ENCODE measurements at regions not wholly inside any gene's neighbourhood (a gene's known extent, or its start where the extent isn't known, plus 50 kb on each side); places are given as distances from the start of the nearest gene placed in this dataset.

DNA sequence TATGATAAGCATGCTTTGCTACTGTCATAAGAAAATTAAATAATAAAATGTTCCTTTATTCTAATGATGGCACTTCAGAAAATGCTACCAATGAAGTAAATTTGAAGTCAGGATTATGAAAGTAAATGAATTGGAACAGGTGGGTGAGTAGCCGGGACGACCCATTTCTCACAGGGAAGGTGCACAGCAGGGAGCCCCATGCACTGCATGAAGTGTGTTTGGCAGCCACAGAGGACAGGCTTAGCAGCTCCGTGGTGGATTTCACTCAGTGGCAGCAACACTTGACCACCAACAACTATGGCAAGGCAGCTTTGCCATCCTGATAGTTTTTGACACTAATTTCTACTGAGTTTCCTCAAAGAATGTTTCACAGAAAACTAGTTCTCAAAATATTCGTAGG is 146.3 kb downstream of the ATL2 start:
- Histone ChIP-seq H3K27me3 (no peaks in the 10 kb centered on the region), H3K9me3 (ENCODE audit: low read depth) (no peaks in the 10 kb centered on the region), H3K4me3 (no peak overlapping the region), H3K4me1 (ENCODE audit: low read depth) (no peaks in the 10 kb centered on the region), H3K27ac (no peak overlapping the region), H3K36me3 (no peaks in the 10 kb centered on the region)
- TF ChIP-seq, protein P1, sequence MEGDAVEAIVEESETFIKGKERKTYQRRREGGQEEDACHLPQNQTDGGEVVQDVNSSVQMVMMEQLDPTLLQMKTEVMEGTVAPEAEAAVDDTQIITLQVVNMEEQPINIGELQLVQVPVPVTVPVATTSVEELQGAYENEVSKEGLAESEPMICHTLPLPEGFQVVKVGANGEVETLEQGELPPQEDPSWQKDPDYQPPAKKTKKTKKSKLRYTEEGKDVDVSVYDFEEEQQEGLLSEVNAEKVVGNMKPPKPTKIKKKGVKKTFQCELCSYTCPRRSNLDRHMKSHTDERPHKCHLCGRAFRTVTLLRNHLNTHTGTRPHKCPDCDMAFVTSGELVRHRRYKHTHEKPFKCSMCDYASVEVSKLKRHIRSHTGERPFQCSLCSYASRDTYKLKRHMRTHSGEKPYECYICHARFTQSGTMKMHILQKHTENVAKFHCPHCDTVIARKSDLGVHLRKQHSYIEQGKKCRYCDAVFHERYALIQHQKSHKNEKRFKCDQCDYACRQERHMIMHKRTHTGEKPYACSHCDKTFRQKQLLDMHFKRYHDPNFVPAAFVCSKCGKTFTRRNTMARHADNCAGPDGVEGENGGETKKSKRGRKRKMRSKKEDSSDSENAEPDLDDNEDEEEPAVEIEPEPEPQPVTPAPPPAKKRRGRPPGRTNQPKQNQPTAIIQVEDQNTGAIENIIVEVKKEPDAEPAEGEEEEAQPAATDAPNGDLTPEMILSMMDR (IDR thresholded peaks at IDR 0.05; ENCODE audit: low read depth, low read length), result no peak
- no peak for DNase-seq (ENCODE audit: low read depth in 1 of 2, low spot score in 1 of 2)

DNA sequence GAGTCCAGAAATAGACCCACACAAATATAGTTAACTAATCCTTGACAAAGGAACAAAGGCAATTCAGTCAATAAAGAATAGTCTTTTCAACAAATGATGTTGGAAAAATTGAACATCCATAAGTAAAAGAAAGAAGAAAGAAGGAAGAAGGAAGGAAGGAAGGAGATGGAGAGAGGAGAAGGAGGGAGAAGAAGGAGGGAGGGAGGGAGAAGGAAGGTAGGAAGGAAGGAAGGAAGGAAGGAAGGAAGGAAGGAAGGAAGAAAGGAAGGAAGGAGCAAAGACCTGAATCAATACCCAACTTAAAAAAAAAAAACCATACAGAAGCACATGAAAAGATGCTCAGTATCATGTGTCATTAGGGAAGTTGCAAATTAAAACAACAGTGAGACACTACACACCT is 148.3 kb downstream of the ATL2 start:
- no peaks in the 10 kb centered on the region for H3K4me1 ChIP-seq (ENCODE audit: low read depth)
- no peaks in the 10 kb centered on the region for H3K9me3 ChIP-seq (ENCODE audit: low read depth)
- no peaks in the 10 kb centered on the region for H3K27me3 ChIP-seq
- TF ChIP-seq, protein P1 (IDR thresholded peaks at IDR 0.05; ENCODE audit: low read depth, low read length), result no peak
- H3K27ac ChIP-seq, result no peak overlapping the region
- H3K4me3 ChIP-seq, result no peak overlapping the region
- DNase-seq (ENCODE audit: low read depth in 1 of 2, low spot score in 1 of 2), result no peak
- no peaks in the 10 kb centered on the region for H3K36me3 ChIP-seq

DNA sequence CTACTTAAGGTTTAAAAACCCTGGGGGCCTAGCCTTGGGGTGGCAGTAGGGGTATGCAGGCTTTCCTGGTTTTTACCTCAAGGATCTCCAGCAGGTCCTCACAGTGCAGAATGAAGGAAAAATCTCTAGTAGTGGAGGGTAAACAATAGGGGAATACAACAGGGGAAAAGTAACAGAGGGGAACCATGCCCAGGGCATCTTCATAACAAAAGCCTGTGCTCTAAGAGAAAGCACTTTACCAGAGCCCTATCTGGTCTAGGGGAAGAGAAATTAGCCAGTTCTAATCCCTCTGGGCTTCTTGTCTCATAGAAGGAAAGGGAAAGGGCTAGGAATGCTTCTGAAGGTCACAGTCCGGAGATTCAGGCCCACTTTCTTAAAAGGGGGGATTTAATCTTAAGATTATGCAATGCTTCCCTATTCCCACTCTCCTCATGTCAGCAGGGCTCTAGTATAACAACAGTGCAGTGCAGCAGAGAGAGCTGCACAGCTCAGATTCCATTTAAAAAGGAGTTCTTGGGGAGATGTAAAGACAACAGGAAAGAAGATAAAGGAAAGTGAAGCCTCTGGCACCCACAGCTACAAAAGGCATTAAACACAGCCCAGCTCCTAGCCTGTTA is 149.0 kb upstream of the CYP1B1 start:
- no peaks in the 10 kb centered on the region for H3K36me3 ChIP-seq
- DNase-seq (ENCODE audit: low read depth in 1 of 2, low spot score in 1 of 2), result peak in 1 of 2 donors; percentile 34
- no peaks in the 10 kb centered on the region for H3K9me3 ChIP-seq (ENCODE audit: low read depth)
- H3K27me3 ChIP-seq, result no peaks in the 10 kb centered on the region
- TF ChIP-seq, protein P1 (IDR thresholded peaks at IDR 0.05; ENCODE audit: low read depth, low read length), result no peak
- no peaks in the 10 kb centered on the region for H3K4me1 ChIP-seq (ENCODE audit: low read depth)
- H3K27ac ChIP-seq, result no peak overlapping the region
- no peak overlapping the region for H3K4me3 ChIP-seq

DNA sequence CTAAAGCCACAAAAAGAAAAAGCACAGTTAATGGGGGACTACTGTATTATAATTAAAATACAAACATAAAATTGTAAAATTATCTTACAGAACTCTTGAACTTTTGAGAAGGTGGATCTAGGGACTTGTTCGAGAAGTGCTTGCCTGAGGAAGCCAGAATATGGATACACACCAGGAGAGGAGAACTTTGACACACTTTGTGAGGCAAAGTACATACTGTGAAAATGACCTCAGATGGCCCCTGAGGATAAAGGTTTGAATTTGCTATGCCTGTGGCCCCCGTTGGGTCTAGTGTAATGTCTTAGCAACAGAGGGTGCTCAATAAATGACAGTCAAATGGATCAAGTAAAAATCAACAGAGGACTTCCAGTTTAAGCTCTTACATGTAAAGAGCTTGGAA is 148.2 kb upstream of the CYP1B1 start:
- TF ChIP-seq, protein P1 (IDR thresholded peaks at IDR 0.05; ENCODE audit: low read depth, low read length), result no peak
- Histone ChIP-seq H3K36me3 (no peaks in the 10 kb centered on the region), H3K4me3 (no peak overlapping the region), H3K27me3 (no peaks in the 10 kb centered on the region), H3K9me3 (ENCODE audit: low read depth) (no peaks in the 10 kb centered on the region), H3K4me1 (ENCODE audit: low read depth) (no peaks in the 10 kb centered on the region), H3K27ac (no peak overlapping the region)
- DNase-seq (ENCODE audit: low read depth in 1 of 2, low spot score in 1 of 2), result no peak

DNA sequence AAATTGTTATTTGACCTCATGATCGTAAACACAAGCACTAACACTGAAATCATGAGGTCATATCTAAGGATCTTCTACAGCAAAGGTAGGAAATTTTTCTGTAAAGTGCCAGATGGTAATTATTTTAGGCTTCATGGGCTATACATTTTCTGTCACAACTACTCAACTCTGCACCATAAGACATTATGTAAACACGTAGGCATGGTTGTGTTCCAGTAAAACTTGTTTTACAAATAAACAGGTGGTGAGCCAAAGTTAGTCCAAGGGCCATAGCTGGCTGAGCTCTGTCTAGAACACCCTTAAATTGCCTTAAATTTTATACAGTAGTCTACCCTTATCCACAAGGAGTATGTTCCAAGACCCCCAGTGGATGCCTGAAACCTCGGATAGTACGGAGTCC is 147.3 kb upstream of the CYP1B1 start:
- H3K4me1 ChIP-seq (ENCODE audit: low read depth), result no peaks in the 10 kb centered on the region
- no peaks in the 10 kb centered on the region for H3K27me3 ChIP-seq
- H3K9me3 ChIP-seq (ENCODE audit: low read depth), result no peaks in the 10 kb centered on the region
- TF ChIP-seq, protein P1 (IDR thresholded peaks at IDR 0.05; ENCODE audit: low read depth, low read length), result no peak
- H3K4me3 ChIP-seq, result no peak overlapping the region
- H3K36me3 ChIP-seq, result no peaks in the 10 kb centered on the region
- H3K27ac ChIP-seq, result no peak overlapping the region
- no peak for DNase-seq (ENCODE audit: low read depth in 1 of 2, low spot score in 1 of 2)

Measured in cardiac muscle cell (in vitro differentiated cells and primary cell).